ENCODE measurements at regions not wholly inside any gene's neighbourhood (a gene's known extent, or its start where the extent isn't known, plus 50 kb on each side); places are given as distances from the start of the nearest gene placed in this dataset.

- Histone ChIP-seq H3K27me3 (ENCODE audit: insufficient read depth, low read depth) (no peaks in the 10 kb centered on the region), H3K79me2 (ENCODE audit: insufficient read depth, low read depth) (no peaks in the 10 kb centered on the region), H2AFZ (ENCODE audit: low read depth) (no peak overlapping the region; the same call in 1 of the 2 replicates), H3K4me1 (ENCODE audit: low read depth, poor library complexity, severe bottlenecking) (no peaks in the 10 kb centered on the region), H3K4me3 (IDR thresholded peaks at IDR 0.05; ENCODE audit: insufficient read depth, low read depth, low read length) (no peak overlapping the region), H3K4me2 (no peak overlapping the region), H3K9ac (no peak overlapping the region), H4K20me1 (ENCODE audit: insufficient read depth) (no peaks in the 10 kb centered on the region), H3K36me3 (ENCODE audit: insufficient read depth) (no peaks in the 10 kb centered on the region), H3K27ac (no peak overlapping the region)
- TF ChIP-seq CTCF (conservative IDR thresholded peaks at IDR 0.05; ENCODE audit: low read depth, low read length): peak; percentile 86
These were observed 122.4 kb upstream of the NUDT7 start for GRCh38 chr16:77599793-77600415.

- no peak overlapping the region for H3K9ac ChIP-seq
- H3K4me1 ChIP-seq (ENCODE audit: low read depth, poor library complexity, severe bottlenecking): no peaks in the 10 kb centered on the region
- no peaks in the 10 kb centered on the region for H4K20me1 ChIP-seq (ENCODE audit: insufficient read depth)
- H3K36me3 ChIP-seq (ENCODE audit: insufficient read depth): no peaks in the 10 kb centered on the region
- no peak overlapping the region for H2AFZ ChIP-seq (ENCODE audit: low read depth)
- no peak overlapping the region for H3K4me2 ChIP-seq
- H3K27me3 ChIP-seq (ENCODE audit: insufficient read depth, low read depth): no peaks in the 10 kb centered on the region
- no peak overlapping the region for H3K27ac ChIP-seq
- no peak for TF ChIP-seq CTCF (conservative IDR thresholded peaks at IDR 0.05; ENCODE audit: low read depth, low read length)
- H3K79me2 ChIP-seq (ENCODE audit: insufficient read depth, low read depth): no peaks in the 10 kb centered on the region
- no peak overlapping the region for H3K4me3 ChIP-seq (IDR thresholded peaks at IDR 0.05; ENCODE audit: insufficient read depth, low read depth, low read length)
These were observed 121.8 kb upstream of the NUDT7 start for GRCh38 chr16:77600555-77600954.

GRCh38 chr16:77603656-77604055 lies 118.7 kb upstream of the NUDT7 start:
- no peak overlapping the region for H3K9ac ChIP-seq
- no peak for TF ChIP-seq CTCF (conservative IDR thresholded peaks at IDR 0.05; ENCODE audit: low read depth, low read length)
- no peaks in the 10 kb centered on the region for H3K79me2 ChIP-seq (ENCODE audit: insufficient read depth, low read depth)
- H3K27me3 ChIP-seq (ENCODE audit: insufficient read depth, low read depth): no peaks in the 10 kb centered on the region
- H3K27ac ChIP-seq: no peak overlapping the region
- no peaks in the 10 kb centered on the region for H3K4me1 ChIP-seq (ENCODE audit: low read depth, poor library complexity, severe bottlenecking)
- no peak overlapping the region for H2AFZ ChIP-seq (ENCODE audit: low read depth)
- H3K36me3 ChIP-seq (ENCODE audit: insufficient read depth): no peaks in the 10 kb centered on the region
- no peak overlapping the region for H3K4me2 ChIP-seq
- H4K20me1 ChIP-seq (ENCODE audit: insufficient read depth): no peaks in the 10 kb centered on the region
- no peak overlapping the region for H3K4me3 ChIP-seq (IDR thresholded peaks at IDR 0.05; ENCODE audit: insufficient read depth, low read depth, low read length)

- no peaks in the 10 kb centered on the region for H4K20me1 ChIP-seq (ENCODE audit: insufficient read depth)
- no peaks in the 10 kb centered on the region for H3K36me3 ChIP-seq (ENCODE audit: insufficient read depth)
- H3K9ac ChIP-seq: no peak overlapping the region
- no peak overlapping the region for H3K27ac ChIP-seq
- H3K79me2 ChIP-seq (ENCODE audit: insufficient read depth, low read depth): no peaks in the 10 kb centered on the region
- H3K4me1 ChIP-seq (ENCODE audit: low read depth, poor library complexity, severe bottlenecking): no peaks in the 10 kb centered on the region
- no peak overlapping the region for H3K4me3 ChIP-seq (IDR thresholded peaks at IDR 0.05; ENCODE audit: insufficient read depth, low read depth, low read length)
- H3K4me2 ChIP-seq: no peak overlapping the region
- TF ChIP-seq CTCF (conservative IDR thresholded peaks at IDR 0.05; ENCODE audit: low read depth, low read length): no peak
- H2AFZ ChIP-seq (ENCODE audit: low read depth): no peak overlapping the region
- H3K27me3 ChIP-seq (ENCODE audit: insufficient read depth, low read depth): no peaks in the 10 kb centered on the region
These were observed 111.8 kb upstream of the NUDT7 start for GRCh38 chr16:77610496-77610895.
